HEK293 (cell line): ENCODE measurements at regions not wholly inside any gene's neighbourhood (a gene's known extent, or its start where the extent isn't known, plus 50 kb on each side); places are given as distances from the start of the nearest gene placed in this dataset.

ENCODE experiments used
- CTCF ChIP-seq: fragments of 450-650 bp; formaldehyde crosslinking; IDR thresholded peaks from 2 replicates; pipeline ENCODE4 v1.5.1; 2016; ENCODE audit warnings: missing biosample characterization, missing genetic modification characterization
- ELK4 ChIP-seq: IDR thresholded peaks from 2 replicates; pipeline ENCODE4 v1.6.1; 2011; ENCODE audit warnings: mild to moderate bottlenecking, low read depth, low read length, borderline replicate concordance
- KLF1 ChIP-seq: fragments of 450-650 bp; formaldehyde crosslinking; IDR thresholded peaks from 2 replicates; pipeline ENCODE4 v1.5.1; 2016; ENCODE audit warnings: missing biosample characterization, missing genetic modification characterization
- ZNF48 ChIP-seq: fragments of 450-650 bp; formaldehyde crosslinking; IDR thresholded peaks from 2 replicates; pipeline ENCODE4 v1.5.1; 2016; ENCODE audit warnings: missing biosample characterization, missing genetic modification characterization
- TF ChIP-seq, protein P1 (sequence below): fragments of 450-650 bp; formaldehyde crosslinking; IDR thresholded peaks from 2 replicates; pipeline ENCODE4 v1.5.1; 2016; ENCODE audit warnings: missing biosample characterization, missing genetic modification characterization

GRCh38 chr11:121965330-121965729 lies 150.7 kb downstream of the BLID start:
- TF ChIP-seq ZNF48 (tag by site-specific recombination) (no peak), ELK4 (no peak), KLF1 (tag by site-specific recombination) (no peak), CTCF (tag by site-specific recombination) (no peak)
- TF ChIP-seq, protein P1, sequence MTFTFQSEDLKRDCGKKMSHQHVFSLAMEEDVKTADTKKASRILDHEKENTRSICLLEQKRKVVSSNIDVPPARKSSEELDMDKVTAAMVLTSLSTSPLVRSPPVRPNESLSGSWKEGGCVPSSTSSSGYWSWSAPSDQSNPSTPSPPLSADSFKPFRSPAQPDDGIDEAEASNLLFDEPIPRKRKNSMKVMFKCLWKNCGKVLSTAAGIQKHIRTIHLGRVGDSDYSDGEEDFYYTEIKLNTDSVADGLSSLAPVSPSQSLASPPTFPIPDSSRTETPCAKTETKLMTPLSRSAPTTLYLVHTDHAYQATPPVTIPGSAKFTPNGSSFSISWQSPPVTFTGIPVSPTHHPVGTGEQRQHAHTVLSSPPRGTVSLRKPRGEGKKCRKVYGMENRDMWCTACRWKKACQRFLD: no peak
